Esophagus (tissue), 2 donors: ENCODE measurements at regions not wholly inside any gene's neighbourhood (a gene's known extent, or its start where the extent isn't known, plus 50 kb on each side); places are given as distances from the start of the nearest gene placed in this dataset.
"Not testable (repeated sequence)": the region's sequence is repeated elsewhere in the genome, so short reads cannot be mapped to it uniquely, and the experiment has no call there.

ENCODE experiments used
- H3K27ac ChIP-seq, 2 donors: one replicate each; pipeline ENCODE4 v1.5.1; 2013; ENCODE audit warnings: low read depth in 2 of 2, mild to moderate bottlenecking in 2 of 2, inconsistent platforms in 1 of 2, low read length in 1 of 2, moderate library complexity in 1 of 2
- H3K27me3 ChIP-seq, 2 donors: one replicate each; pipeline ENCODE4 v1.6.1; 2013; ENCODE audit warnings: low read length in 2 of 2, control low read depth in 1 of 2, mild to moderate bottlenecking in 1 of 2; ENCODE audit not compliant: insufficient read depth in 2 of 2, control insufficient read depth in 1 of 2
- H3K36me3 ChIP-seq, 2 donors: one replicate each; pipeline ENCODE4 v1.6.1; 2013; ENCODE audit warnings: low read length in 1 of 2; ENCODE audit not compliant: control insufficient read depth in 2 of 2, insufficient read depth in 2 of 2
- H3K4me1 ChIP-seq, 2 donors: one replicate each; pipeline ENCODE4 v1.6.1; 2013; ENCODE audit warnings: low read length in 1 of 2; ENCODE audit not compliant: control insufficient read depth in 2 of 2, insufficient read depth in 2 of 2
- H3K4me3 ChIP-seq, 2 donors: one replicate each; pipeline ENCODE4 v1.5.1; 2013; ENCODE audit warnings: low read length in 2 of 2, mild to moderate bottlenecking in 2 of 2, low read depth in 1 of 2, moderate library complexity in 1 of 2
- H3K9me3 ChIP-seq, 2 donors: one replicate each; pipeline ENCODE4 v1.6.1; 2013; ENCODE audit warnings: mild to moderate bottlenecking in 2 of 2, low read depth in 1 of 2, low read length in 1 of 2, moderate library complexity in 1 of 2; ENCODE audit not compliant: control insufficient read depth in 2 of 2, insufficient read depth in 1 of 2
- whole genome bisulfite sequencing, 2 donors: extraction: QIAGEN DNeasy Blood & Tissue Kit; methylation state at CpG; one replicate each; pipeline ENCODE4 v1.1.7; 2013; 5-methylcytosine and 5-hydroxymethylcytosine counted together
- donor health status: healthy with polysubstance abuse.
- donor health status: Bipolar disorder and iron deficiency.

DNA sequence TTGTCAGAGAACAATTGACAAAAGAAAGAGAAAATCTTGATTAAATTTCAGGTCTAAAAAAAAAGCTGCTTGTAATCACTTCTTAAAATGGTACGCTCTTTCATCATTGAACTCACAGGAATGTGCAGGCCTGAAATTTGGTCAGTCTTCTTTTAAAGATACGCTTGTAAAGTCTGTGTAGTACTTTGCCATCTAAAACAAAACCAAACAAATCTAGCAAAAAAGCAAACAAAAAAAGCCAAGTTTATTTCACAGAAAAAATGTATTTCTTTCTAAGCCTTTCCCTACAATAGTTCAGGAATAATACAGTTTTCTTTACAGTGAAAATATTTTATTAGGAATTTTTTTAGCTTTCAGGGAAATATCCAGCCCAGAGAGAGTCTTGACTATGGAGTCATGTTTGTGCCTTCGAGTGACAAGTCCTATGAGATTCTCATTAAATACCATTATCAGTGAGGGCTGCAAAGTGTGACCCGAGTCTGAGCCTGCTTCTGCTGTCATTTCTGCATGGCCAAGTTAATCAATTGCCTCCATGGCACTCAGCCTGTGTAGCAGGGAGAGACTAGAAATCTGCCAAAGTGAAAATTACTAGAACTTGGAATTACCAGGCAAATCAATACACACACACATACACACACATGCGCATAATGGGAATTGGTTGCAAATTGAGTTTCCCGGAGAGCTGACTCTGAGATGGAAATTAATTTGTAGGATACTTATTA, 172.6 kb downstream of the OTUD1 start:
- H3K27ac ChIP-seq: no peak overlapping the region
- peaks cover 0 to 3% of the 10 kb centered on the region in 2 donors for H3K4me1 ChIP-seq
- no peaks in the 10 kb centered on the region for H3K27me3 ChIP-seq
- no peak overlapping the region for H3K4me3 ChIP-seq
- no peaks in the 10 kb centered on the region for H3K36me3 ChIP-seq
- peaks cover 0 to 2% of the 10 kb centered on the region in 2 donors for H3K9me3 ChIP-seq
- 64 to 82% methylated on average over 6 of the region's 6 CpGs for WGBS, 2 donors

DNA sequence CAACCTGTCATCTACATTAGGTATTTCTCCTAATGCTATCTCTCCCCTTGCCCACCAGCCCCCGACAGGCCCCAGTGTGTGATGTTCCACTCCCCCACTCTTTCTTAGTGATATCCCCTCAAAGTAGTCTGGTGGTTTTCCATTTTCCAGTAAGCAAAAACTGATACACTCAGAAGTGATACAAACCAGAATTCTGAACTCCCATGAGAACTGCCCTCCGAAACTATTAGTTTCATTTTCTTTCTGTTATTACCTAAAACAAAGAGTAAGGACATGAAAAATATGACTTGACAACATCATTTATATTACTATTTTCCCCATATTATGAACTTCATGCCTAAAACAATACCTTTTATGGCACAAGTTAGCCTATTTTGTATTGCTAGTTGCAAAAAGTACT, 175.0 kb downstream of the OTUD1 start:
- H3K4me3 ChIP-seq: no peak overlapping the region
- H3K27ac ChIP-seq: no peak overlapping the region
- 89 to 90% methylated on average over 2 of the region's 2 CpGs for WGBS, 2 donors
- peaks cover 0 to 2% of the 10 kb centered on the region in 2 donors for H3K9me3 ChIP-seq
- H3K4me1 ChIP-seq: peaks cover 0 to 3% of the 10 kb centered on the region in 2 donors
- no peaks in the 10 kb centered on the region for H3K27me3 ChIP-seq
- no peaks in the 10 kb centered on the region for H3K36me3 ChIP-seq

DNA sequence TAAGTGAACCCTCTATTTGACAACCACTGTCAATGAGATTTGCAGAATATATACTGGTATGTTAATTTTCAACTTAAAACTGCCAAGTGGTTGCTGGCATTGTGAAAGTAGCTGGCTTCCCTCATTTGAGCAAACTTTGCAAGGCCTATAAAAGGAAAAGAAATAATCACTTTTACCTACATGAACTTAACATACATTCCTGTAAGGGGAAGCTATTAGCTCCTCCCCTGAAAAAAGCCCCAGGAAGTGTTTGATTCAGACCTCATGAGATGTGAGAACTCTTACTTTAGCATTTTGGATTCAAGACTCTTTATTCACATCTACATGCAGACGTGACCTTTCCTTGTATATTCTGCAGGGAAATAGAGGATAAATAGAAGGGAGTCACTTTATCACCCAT, 175.6 kb downstream of the OTUD1 start:
- H3K4me3 ChIP-seq: no peak overlapping the region
- WGBS, 2 donors: 73 to 77% methylated on average over 1 of the region's 1 CpG
- H3K27ac ChIP-seq: no peak overlapping the region
- H3K4me1 ChIP-seq: peaks cover 0 to 3% of the 10 kb centered on the region in 2 donors
- H3K9me3 ChIP-seq: peaks cover 0 to 2% of the 10 kb centered on the region in 2 donors
- no peaks in the 10 kb centered on the region for H3K36me3 ChIP-seq
- H3K27me3 ChIP-seq: no peaks in the 10 kb centered on the region

DNA sequence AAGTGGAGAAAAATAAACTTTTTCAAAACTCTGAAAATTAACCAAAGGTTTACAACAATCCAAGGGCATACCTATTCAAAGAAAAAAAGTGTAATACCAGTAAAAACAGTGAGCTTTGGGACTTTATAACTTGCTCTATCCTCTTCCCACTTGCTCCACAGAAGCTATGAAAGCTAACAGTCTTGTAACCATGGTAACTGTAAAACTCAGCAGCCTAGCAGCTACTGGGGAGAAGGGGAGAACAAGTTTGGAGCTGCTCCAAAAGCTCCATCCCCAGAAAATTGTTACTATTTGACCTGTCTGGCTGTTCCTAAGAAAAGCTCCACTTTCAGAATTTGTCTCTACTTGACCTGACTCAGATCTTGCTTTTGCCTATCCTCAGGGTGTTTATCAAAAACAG, 191.5 kb downstream of the OTUD1 start:
- H3K27me3 ChIP-seq: no peaks in the 10 kb centered on the region
- no peaks in the 10 kb centered on the region for H3K9me3 ChIP-seq
- H3K36me3 ChIP-seq: no peaks in the 10 kb centered on the region
- no peak overlapping the region for H3K4me3 ChIP-seq
- H3K27ac ChIP-seq: no peak overlapping the region
- no peaks in the 10 kb centered on the region for H3K4me1 ChIP-seq

DNA sequence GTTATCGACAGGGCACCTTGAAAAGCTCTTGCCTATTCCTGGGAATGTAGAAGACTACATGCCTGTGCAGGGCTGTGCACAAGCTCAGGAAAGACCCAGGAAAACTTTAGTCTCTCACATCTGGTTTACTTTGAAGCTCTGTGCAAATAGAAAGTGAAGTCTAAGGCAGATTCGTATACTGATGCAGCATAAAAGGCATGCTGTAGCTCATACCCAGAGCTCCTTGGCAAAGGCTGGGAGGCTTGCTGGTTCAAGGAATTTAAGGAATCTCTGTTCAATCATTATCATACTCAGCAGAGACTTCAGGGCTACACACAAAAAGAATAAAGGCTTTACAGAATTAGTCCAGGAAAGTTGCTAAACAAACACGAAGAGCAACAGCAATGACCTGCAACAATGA, 192.0 kb downstream of the OTUD1 start:
- H3K36me3 ChIP-seq: no peaks in the 10 kb centered on the region
- no peaks in the 10 kb centered on the region for H3K4me1 ChIP-seq
- H3K27ac ChIP-seq: no peak overlapping the region
- 37 to 43% methylated on average over 3 of the region's 3 CpGs for WGBS, 2 donors
- no peaks in the 10 kb centered on the region for H3K9me3 ChIP-seq
- H3K27me3 ChIP-seq: no peaks in the 10 kb centered on the region
- H3K4me3 ChIP-seq: no peak overlapping the region

DNA sequence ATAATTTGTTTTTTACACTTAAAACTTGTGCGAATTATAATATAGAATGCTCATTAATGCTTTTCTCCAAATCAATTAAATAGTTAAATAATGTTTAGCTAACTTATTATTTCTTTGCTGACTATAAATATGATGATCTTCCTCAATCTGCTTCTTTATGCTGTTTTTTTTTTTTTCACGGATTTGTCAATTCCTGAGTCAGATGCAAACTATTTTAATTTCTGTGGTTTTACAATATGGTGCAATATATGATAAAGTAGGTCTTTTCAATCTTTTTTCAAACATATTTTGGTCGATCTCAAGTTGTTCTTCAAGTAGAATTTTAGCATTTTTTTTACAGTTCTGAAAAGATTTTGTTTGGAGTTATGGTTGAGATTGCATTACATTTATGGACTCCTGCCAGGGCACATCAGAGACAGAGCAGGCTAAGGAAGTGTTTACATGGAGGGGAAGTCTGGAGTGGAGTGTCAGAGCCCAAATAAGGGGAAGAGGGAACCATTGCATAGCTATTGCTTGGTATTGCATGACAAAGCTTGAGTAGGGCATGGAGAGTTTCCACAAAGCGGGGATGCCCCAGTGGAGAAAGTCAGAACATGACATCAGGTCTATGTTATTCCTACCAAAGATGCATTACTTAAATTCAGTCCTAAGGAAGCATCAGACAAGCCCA, 204.4 kb downstream of the OTUD1 start:
- no peaks in the 10 kb centered on the region for H3K9me3 ChIP-seq
- 72 to 73% methylated on average over 4 of the region's 4 CpGs for WGBS, 2 donors

DNA sequence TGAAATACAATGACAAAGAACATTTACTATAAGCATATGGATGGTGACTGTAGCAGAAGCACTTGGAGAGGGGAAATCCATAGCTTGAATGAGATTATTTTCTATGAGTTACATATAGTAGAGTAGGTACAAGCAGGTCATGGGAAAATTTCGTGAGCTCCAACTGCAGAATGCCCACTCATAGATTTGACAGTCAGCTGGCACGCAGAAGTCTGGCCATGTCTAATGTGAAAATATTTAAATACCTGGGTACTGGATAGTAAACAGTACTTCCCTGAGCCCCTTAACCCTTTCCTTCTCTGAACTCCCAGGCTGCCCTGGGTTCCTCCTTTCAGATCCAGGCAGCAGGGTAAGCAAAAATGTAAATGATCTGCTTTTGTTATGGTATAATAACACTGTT, 209.7 kb downstream of the OTUD1 start:
- no peaks in the 10 kb centered on the region for H3K36me3 ChIP-seq
- WGBS, 2 donors: 55 to 60% methylated on average over 2 of the region's 2 CpGs
- H3K27ac ChIP-seq: no peak overlapping the region
- H3K9me3 ChIP-seq: no peaks in the 10 kb centered on the region
- no peaks in the 10 kb centered on the region for H3K27me3 ChIP-seq
- H3K4me3 ChIP-seq: no peak overlapping the region
- no peaks in the 10 kb centered on the region for H3K4me1 ChIP-seq

More for the DNA sequence above, 204.4 kb downstream of the OTUD1 start:
- H3K36me3 ChIP-seq: no peaks in the 10 kb centered on the region
- no peaks in the 10 kb centered on the region for H3K4me1 ChIP-seq
- H3K27ac ChIP-seq: no peak overlapping the region
- no peak overlapping the region for H3K4me3 ChIP-seq
- no peaks in the 10 kb centered on the region for H3K27me3 ChIP-seq

DNA sequence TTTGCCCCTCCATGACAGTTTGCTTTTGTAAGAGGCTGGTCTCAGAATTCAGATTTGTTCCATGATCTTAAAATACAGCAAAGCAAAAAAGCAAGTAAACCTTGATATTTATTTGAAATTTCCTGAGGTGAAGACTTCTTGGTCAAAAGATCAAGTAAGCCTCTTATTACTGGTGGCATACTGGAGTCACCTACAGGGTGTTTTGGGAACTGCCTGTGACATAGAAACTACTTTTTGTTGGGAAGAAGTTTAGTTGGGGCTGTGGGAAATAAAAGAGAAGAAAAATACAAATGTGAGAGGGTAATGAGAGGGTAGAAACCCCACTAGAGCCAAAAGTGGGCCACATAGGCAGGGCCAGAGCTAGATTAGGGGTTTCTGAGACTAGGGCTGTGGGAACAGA, 217.9 kb downstream of the OTUD1 start:
- no peaks in the 10 kb centered on the region for H3K27me3 ChIP-seq
- no peaks in the 10 kb centered on the region for H3K36me3 ChIP-seq

DNA sequence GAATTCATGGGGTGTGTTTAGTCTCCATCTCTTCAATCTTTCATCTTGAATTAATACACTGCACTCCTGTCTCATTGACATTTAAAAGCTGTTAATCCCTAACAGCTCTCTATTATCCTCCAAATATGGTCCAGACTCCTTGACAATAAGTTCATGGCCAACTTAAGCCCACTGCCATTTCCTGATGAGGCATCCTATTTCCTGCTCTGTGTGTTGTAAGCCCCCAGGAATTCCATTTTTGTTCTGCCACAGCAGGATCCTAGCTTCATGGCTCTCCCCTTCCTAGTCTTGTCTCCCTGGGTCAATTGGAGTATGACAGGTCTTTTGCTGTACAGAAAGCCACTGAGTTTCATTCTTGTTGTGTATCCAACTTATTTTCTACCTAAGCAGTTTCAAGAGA, 218.8 kb downstream of the OTUD1 start:
- no peaks in the 10 kb centered on the region for H3K36me3 ChIP-seq
- no peak overlapping the region for H3K4me3 ChIP-seq
- H3K27me3 ChIP-seq: no peaks in the 10 kb centered on the region
- no peak overlapping the region for H3K27ac ChIP-seq
- no peaks in the 10 kb centered on the region for H3K9me3 ChIP-seq
- no peaks in the 10 kb centered on the region for H3K4me1 ChIP-seq

More for the DNA sequence above, 217.9 kb downstream of the OTUD1 start:
- no peak overlapping the region for H3K4me3 ChIP-seq
- no peaks in the 10 kb centered on the region for H3K4me1 ChIP-seq
- H3K27ac ChIP-seq: no peak overlapping the region
- H3K9me3 ChIP-seq: no peaks in the 10 kb centered on the region

DNA sequence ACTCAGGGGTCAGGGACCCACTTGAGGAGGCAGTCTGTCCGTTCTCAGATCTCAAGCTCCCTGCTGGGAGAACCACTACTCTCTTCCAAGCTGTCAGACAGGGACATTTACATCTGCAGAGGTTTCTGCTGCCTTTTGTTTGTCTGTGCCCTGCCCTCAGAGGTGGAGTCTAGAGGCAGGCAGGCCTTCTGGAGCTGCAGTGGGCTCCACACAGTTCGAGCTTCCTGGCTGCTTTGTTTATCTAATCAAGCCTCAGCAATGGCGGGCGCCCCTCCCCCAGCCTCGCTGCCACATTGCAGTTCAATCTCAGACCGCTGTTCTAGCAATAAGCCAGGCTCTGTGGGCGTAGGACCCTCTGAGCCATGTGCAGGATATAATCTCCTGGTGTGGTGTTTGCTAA, 233.0 kb downstream of the OTUD1 start:
- not testable (repeated sequence) for H3K27me3 ChIP-seq, H3K4me3 ChIP-seq, H3K27ac ChIP-seq, H3K36me3 ChIP-seq, H3K9me3 ChIP-seq, H3K4me1 ChIP-seq
- WGBS, 2 donors: 66 to 69% methylated on average over 7 of the region's 7 CpGs
